ENCODE measurements at regions not wholly inside any gene's neighbourhood (a gene's known extent, or its start where the extent isn't known, plus 50 kb on each side); places are given as distances from the start of the nearest gene placed in this dataset.

DNA sequence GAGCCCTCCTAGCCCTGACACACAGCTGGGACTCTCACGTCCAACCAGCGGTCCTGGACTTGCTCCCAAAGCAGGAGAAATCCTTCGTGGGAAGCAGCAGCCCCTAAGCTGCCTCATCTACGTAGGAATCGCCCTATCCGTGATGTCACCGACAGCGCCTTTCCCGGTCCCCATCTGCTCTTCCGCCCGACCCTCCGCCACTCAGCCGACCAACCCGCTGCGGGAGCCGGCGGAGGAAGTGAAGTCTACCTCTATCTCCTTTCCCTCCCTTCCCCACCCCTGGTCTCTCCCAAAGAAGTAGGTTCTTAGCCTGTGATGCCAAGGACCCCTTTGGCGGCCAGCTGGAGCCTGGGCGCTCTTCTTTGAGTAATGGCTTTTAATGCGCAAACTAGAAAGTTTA lies 272.1 kb downstream of the FAM72C start:
- no peak overlapping the region for H3K4me3 Mint-ChIP-seq
- no peaks in the 10 kb centered on the region for H3K4me1 Mint-ChIP-seq
- no peak overlapping the region for H3K27ac Mint-ChIP-seq (ENCODE audit: unreplicated experiment)
- no peaks in the 10 kb centered on the region for H3K27me3 Mint-ChIP-seq (ENCODE audit: low read depth)
- no peak for DNase-seq (ENCODE audit: low read depth, low spot score)
- TF ChIP-seq, protein P1, sequence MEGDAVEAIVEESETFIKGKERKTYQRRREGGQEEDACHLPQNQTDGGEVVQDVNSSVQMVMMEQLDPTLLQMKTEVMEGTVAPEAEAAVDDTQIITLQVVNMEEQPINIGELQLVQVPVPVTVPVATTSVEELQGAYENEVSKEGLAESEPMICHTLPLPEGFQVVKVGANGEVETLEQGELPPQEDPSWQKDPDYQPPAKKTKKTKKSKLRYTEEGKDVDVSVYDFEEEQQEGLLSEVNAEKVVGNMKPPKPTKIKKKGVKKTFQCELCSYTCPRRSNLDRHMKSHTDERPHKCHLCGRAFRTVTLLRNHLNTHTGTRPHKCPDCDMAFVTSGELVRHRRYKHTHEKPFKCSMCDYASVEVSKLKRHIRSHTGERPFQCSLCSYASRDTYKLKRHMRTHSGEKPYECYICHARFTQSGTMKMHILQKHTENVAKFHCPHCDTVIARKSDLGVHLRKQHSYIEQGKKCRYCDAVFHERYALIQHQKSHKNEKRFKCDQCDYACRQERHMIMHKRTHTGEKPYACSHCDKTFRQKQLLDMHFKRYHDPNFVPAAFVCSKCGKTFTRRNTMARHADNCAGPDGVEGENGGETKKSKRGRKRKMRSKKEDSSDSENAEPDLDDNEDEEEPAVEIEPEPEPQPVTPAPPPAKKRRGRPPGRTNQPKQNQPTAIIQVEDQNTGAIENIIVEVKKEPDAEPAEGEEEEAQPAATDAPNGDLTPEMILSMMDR (conservative IDR thresholded peaks at IDR 0.05) = no peak
- H3K36me3 Mint-ChIP-seq (ENCODE audit: low read depth) = peaks cover 12% of the 10 kb centered on the region
- H3K9me3 Mint-ChIP-seq = peaks cover 14% of the 10 kb centered on the region

DNA sequence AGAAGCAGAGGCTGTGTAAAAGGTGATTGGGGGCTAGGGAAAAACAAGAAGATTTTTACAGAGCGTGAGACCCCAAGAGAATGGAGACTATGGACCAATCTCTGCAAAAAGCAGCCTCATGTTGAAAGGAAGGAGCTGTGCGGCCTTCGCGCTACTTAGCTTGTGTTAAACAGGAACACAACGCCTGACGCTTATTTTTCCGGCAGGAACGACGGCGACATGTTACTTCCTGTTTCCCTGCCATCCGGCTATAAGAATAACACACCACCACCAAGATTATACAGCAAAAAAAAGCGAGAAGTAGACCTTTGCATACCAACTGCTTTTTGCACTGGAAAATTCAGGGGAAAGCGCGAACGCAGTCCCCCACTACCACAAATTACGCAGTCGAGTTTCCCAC lies 272.7 kb downstream of the FAM72C start:
- Mint-ChIP-seq H3K36me3 (ENCODE audit: low read depth) (peaks cover 12% of the 10 kb centered on the region), H3K9me3 (peaks cover 14% of the 10 kb centered on the region), H3K27ac (ENCODE audit: unreplicated experiment) (no peak overlapping the region), H3K4me3 (no peak overlapping the region), H3K4me1 (no peaks in the 10 kb centered on the region), H3K27me3 (ENCODE audit: low read depth) (no peaks in the 10 kb centered on the region)
- no peak for DNase-seq (ENCODE audit: low read depth, low spot score)
- TF ChIP-seq, protein P1 (conservative IDR thresholded peaks at IDR 0.05) = no peak

DNA sequence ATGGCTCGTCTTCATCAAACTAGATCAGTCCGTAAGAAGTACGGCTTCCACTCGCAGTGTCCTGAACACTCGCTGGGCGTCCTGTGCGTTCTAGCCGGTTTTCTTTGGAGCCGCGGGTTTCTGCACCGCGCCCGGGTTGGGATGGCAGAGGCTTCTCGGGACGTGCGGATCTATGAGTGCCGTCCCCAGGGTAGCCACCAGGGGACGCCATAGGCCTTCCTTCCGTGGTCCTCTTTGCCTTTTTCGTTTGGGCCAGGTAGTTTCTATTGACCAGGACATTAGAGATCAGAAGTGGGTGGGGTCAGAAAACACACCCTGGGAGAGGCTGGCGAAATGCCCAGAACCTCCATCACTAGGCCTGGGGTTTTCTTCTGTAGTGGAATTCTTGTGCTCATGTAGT lies 273.8 kb downstream of the FAM72C start:
- Mint-ChIP-seq H3K4me1 (no peaks in the 10 kb centered on the region), H3K9me3 (peaks cover 14% of the 10 kb centered on the region), H3K27me3 (ENCODE audit: low read depth) (no peaks in the 10 kb centered on the region), H3K4me3 (no peak overlapping the region), H3K27ac (ENCODE audit: unreplicated experiment) (no peak overlapping the region), H3K36me3 (ENCODE audit: low read depth) (peaks cover 18% of the 10 kb centered on the region)
- TF ChIP-seq, protein P1 (conservative IDR thresholded peaks at IDR 0.05) = no peak
- DNase-seq (ENCODE audit: low read depth, low spot score) = no peak

GRCh38 chr1:143694085-143694484 lies 277.7 kb downstream of the FAM72C start:
- Mint-ChIP-seq H3K27ac (ENCODE audit: unreplicated experiment) (no peak overlapping the region), H3K4me1 (no peaks in the 10 kb centered on the region), H3K27me3 (ENCODE audit: low read depth) (no peaks in the 10 kb centered on the region), H3K9me3 (peaks cover 23% of the 10 kb centered on the region), H3K36me3 (ENCODE audit: low read depth) (peaks cover 20% of the 10 kb centered on the region), H3K4me3 (no peak overlapping the region)
- TF ChIP-seq, protein P1 (conservative IDR thresholded peaks at IDR 0.05) = no peak
- no peak for DNase-seq (ENCODE audit: low read depth, low spot score)

DNA sequence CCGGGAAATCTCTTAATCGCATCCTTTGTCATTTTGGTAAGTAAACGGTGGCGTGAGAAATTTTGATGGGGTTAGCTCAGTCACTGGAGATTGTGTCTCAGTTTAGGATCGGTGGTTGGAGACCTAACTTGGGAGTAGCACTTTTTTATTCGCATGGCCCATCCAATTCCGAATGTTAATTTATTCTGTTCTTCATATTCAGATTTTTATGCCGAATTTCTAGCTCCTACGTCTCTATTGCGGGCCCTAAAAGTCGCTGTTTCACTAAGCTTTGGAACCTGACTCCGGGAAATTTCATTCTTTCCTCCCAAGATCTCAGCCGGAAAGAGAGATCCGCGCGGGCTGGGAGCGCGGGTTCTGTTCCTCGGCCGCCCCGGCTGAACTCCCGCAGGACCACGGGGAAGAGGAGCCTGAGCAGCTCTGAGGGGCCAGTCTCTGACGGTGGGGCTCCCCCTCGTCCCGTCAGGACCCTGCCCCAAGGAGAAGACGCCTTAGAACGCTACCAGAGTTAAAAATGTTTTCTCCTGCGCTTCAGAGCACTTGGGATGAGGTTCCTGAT lies 279.7 kb downstream of the FAM72C start:
- Mint-ChIP-seq H3K4me3 (no peak overlapping the region), H3K27ac (ENCODE audit: unreplicated experiment) (no peak overlapping the region), H3K9me3 (peaks cover 24% of the 10 kb centered on the region), H3K4me1 (no peaks in the 10 kb centered on the region), H3K27me3 (ENCODE audit: low read depth) (no peaks in the 10 kb centered on the region), H3K36me3 (ENCODE audit: low read depth) (peaks cover 17% of the 10 kb centered on the region)
- DNase-seq (ENCODE audit: low read depth, low spot score) = no peak
- TF ChIP-seq, protein P1 (conservative IDR thresholded peaks at IDR 0.05) = no peak
